CD4-positive, alpha-beta memory T cell (primary cell): ENCODE measurements at regions not wholly inside any gene's neighbourhood (a gene's known extent, or its start where the extent isn't known, plus 50 kb on each side); places are given as distances from the start of the nearest gene placed in this dataset.
"Not testable (repeated sequence)": the region's sequence is repeated elsewhere in the genome, so short reads cannot be mapped to it uniquely, and the experiment has no call there.

Experiments
- CTCF ChIA-PET: fragments of 350-600 bp; sonication (Branson Sonifier 250); formaldehyde crosslinking; loops from one replicate; lab custom pipeline; 2021; ENCODE audit warnings: inconsistent platforms; ENCODE audit not compliant: partially characterized antibody; lab: Charles Lee
- POLR2A ChIA-PET: fragments of 350-600 bp; sonication (Branson Sonifier 250); formaldehyde crosslinking; loops from one replicate; lab custom pipeline; 2021; ENCODE audit not compliant: partially characterized antibody; lab: Charles Lee
- DNase-seq, 5 donors: peaks; one replicate each; pipeline versions ENCODE4 v3.0.0 to v3.0.0-alpha.2; 2020 to 2022; ENCODE audit warnings: mixed read lengths in 1 of 5
- H3K27ac ChIP-seq: one replicate; pipeline ENCODE4 v1.7.0; 2013; ENCODE audit warnings: low read depth, low read length
- H3K27me3 ChIP-seq: 2 replicates; pipeline ENCODE4 v1.7.0; 2013; ENCODE audit warnings: mild to moderate bottlenecking, low read length, moderate library complexity; ENCODE audit not compliant: insufficient read depth
- H3K36me3 ChIP-seq: 2 replicates; pipeline ENCODE4 v1.7.0; 2013; ENCODE audit warnings: mild to moderate bottlenecking, low read length, moderate library complexity; ENCODE audit not compliant: insufficient read depth
- H3K4me1 ChIP-seq: 2 replicates; pipeline ENCODE4 v1.7.0; 2013; ENCODE audit warnings: mild to moderate bottlenecking, low read length, moderate library complexity; ENCODE audit not compliant: insufficient read depth
- H3K4me3 ChIP-seq, 2 donors: one replicate each; pipeline ENCODE4 v1.7.0; 2013; ENCODE audit warnings: low read length in 2 of 2, mild to moderate bottlenecking in 1 of 2
- H3K9me3 ChIP-seq, 2 donors: one replicate each; pipeline ENCODE4 v1.7.0; 2013; ENCODE audit warnings: low read length in 2 of 2, control low read depth in 1 of 2; ENCODE audit not compliant: control insufficient read depth in 1 of 2
- H3K27ac Mint-ChIP-seq, 7 donors: one replicate each; pipeline ENCODE4 v1.8.0; 2020 to 2021; ENCODE audit warnings: mixed read lengths in 7 of 7, mild to moderate bottlenecking in 6 of 7, inconsistent platforms in 3 of 7, moderate library complexity in 3 of 7
- H3K27me3 Mint-ChIP-seq, 2 donors: one replicate each; pipeline ENCODE4 v1.8.0; 2020 to 2021; ENCODE audit warnings: mixed read lengths in 2 of 2
- H3K36me3 Mint-ChIP-seq, 2 donors: one replicate each; pipeline ENCODE4 v1.8.0; 2020 to 2021; ENCODE audit warnings: mixed read lengths in 2 of 2, inconsistent platforms in 1 of 2, mild to moderate bottlenecking in 1 of 2
- H3K4me1 Mint-ChIP-seq, 4 donors: one replicate each; pipeline ENCODE4 v1.8.0; 2020 to 2021; ENCODE audit warnings: mixed read lengths in 4 of 4, mild to moderate bottlenecking in 1 of 4
- H3K4me3 Mint-ChIP-seq, 8 donors: one replicate each; pipeline ENCODE4 v1.8.0; 2020 to 2021; ENCODE audit warnings: mixed read lengths in 8 of 8, mild to moderate bottlenecking in 7 of 8, moderate library complexity in 6 of 8, inconsistent platforms in 3 of 8
- H3K9me3 Mint-ChIP-seq, 8 donors: one replicate each; pipeline ENCODE4 v1.8.0; 2020 to 2021; ENCODE audit warnings: mixed read lengths in 8 of 8, mild to moderate bottlenecking in 5 of 8, inconsistent platforms in 3 of 8, moderate library complexity in 1 of 8
- intact Hi-C: fragments of 100-400 bp; cut with micrococcal nuclease; formaldehyde crosslinking; loops from one replicate; pipeline ENCODE4 v1.15.1; 2023

DNA sequence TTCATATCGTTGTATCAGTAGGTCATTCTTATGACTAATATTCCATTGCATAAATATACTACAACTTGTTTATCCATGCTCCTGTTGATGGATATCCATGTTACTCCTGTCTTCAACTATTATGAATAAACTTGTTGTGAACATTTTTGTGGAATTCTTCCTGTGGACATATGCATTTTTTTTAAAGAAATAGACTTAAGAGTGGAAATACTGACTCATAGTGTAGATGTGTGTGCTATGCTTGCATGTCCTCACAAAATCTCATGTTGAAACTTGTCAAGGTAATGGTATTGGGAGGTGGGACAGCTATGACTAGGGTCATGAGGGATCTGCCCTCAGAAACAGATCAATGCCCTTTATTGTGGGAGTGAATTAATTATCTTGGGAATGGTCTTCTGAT, 240.5 kb upstream of the PRSS58 start:
- no peaks in the 10 kb centered on the region for H3K27me3 ChIP-seq
- no peaks in the 10 kb centered on the region for H3K36me3 ChIP-seq
- ChIA-PET POLR2A (interaction anchor here (2.5 to 6.0 kb wide), 4 partner anchors 15 to 310 kb away, joined by 9 to 62 read pairs (median 28); no protein-coding TSS in a partner anchor), CTCF (interaction anchor here (0.9 to 7.8 kb wide), 11 partner anchors 10 to 504 kb away, joined by 3 to 145 read pairs (median 6); no protein-coding TSS in a partner anchor)
- no peaks in the 10 kb centered on the region for H3K36me3 Mint-ChIP-seq
- no peaks in the 10 kb centered on the region for H3K27me3 Mint-ChIP-seq
- H3K4me3 ChIP-seq = no peak overlapping the region
- H3K27ac ChIP-seq = no peak overlapping the region
- peaks cover 30% of the 10 kb centered on the region for H3K4me1 ChIP-seq
- H3K4me1 Mint-ChIP-seq = peaks cover 29 to 53% (median 32%) of the 10 kb centered on the region in 4 donors
- no peak for DNase-seq
- peak overlapping the region in 5 of 7 donors; percentile 18 to 98 (median 65) for H3K27ac Mint-ChIP-seq
- H3K9me3 ChIP-seq = no peaks in the 10 kb centered on the region
- peak overlapping the region in 5 of 8 donors; percentile 20 to 79 (median 52) for H3K4me3 Mint-ChIP-seq
- H3K9me3 Mint-ChIP-seq = no peaks in the 10 kb centered on the region
- intact Hi-C loops = loop anchor here (10.0 kb wide), 1 partner anchor 86 kb away; no protein-coding TSS in a partner anchor

DNA sequence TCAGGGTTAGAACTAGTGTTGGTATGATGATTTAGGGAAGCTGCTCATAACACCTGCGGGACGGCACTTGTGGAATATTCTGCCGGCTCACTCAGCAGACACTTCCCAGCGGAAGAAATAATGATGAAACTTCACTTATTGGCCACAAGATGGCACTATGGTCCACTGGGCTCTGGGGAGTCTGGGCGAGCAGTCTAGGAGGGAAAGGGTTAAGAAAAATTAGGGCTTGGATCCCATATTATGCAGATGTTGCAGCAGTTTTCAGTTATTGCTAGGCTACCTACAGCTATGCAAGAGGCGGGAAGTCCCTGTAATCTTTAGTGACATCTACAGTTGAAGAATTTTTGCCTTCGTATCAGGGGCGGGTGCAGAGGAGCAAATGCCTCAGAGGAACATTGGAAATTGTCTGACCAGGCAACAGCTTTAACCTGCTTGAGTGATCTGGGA, 238.7 kb upstream of the PRSS58 start:
- CTCF ChIA-PET = interaction anchor here (0.7 to 7.8 kb wide), 22 partner anchors 8 to 745 kb away, joined by 3 to 145 read pairs (median 4); no protein-coding TSS in a partner anchor
- DNase-seq = peak; percentile 33 to 46 (median 36)
- Histone ChIP-seq H3K9me3 (no peaks in the 10 kb centered on the region), H3K4me3 (no peak overlapping the region), H3K27me3 (no peaks in the 10 kb centered on the region), H3K27ac (no peak overlapping the region), H3K36me3 (no peaks in the 10 kb centered on the region), H3K4me1 (peaks cover 30% of the 10 kb centered on the region)
- Mint-ChIP-seq H3K9me3 (no peaks in the 10 kb centered on the region), H3K4me1 (peaks cover 24 to 51% (median 30%) of the 10 kb centered on the region in 4 donors), H3K4me3 (peak overlapping the region; percentile 40 to 75 (median 66)), H3K27ac (peak overlapping the region; percentile 39 to 86 (median 74)), H3K36me3 (no peaks in the 10 kb centered on the region), H3K27me3 (no peaks in the 10 kb centered on the region)
- POLR2A ChIA-PET = interaction anchor here (0.9 to 6.0 kb wide), 9 partner anchors 12 to 312 kb away, joined by 3 to 62 read pairs (median 6); no protein-coding TSS in a partner anchor
- intact Hi-C loops = loop anchor here (1.0 to 10.0 kb wide), 4 partner anchors 20 to 315 kb away; no protein-coding TSS in a partner anchor

DNA sequence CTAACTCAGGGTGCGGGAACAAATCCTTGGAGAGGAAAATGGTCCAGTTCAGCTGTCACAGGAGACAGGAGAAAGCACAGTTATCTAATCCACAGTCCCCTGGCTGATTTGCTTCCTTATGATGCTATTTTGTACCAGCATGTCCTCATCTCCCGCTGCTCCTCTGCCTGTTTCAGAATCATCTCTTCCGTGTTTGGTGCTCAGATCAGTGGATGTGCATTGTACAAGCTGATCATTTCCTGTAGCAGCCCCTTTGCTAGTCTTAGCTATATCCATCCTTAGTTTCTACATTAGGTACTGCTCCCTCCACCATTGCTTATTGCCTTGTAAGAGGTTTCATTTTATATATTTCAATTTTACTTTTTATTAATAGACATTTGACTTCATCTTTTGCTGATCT, 238.0 kb upstream of the PRSS58 start:
- H3K4me1 Mint-ChIP-seq = peaks cover 21 to 45% (median 27%) of the 10 kb centered on the region in 4 donors
- not testable (repeated sequence) for H3K4me3 ChIP-seq, H3K4me3 Mint-ChIP-seq, H3K27me3 Mint-ChIP-seq, H3K27me3 ChIP-seq, H3K9me3 Mint-ChIP-seq, H3K36me3 ChIP-seq, H3K9me3 ChIP-seq, H3K27ac ChIP-seq, DNase-seq, H3K36me3 Mint-ChIP-seq
- intact Hi-C loops = loop anchor here (1.0 to 10.0 kb wide), 4 partner anchors 21 to 315 kb away; no protein-coding TSS in a partner anchor
- POLR2A ChIA-PET = interaction anchor here (1.3 to 6.0 kb wide), 4 partner anchors 13 to 312 kb away, joined by 3 to 62 read pairs (median 8); no protein-coding TSS in a partner anchor
- H3K27ac Mint-ChIP-seq = peak overlapping the region in 2 of 7 donors; percentile 41 to 64
- CTCF ChIA-PET = interaction anchor here (0.9 to 7.8 kb wide), 11 partner anchors 9 to 719 kb away, joined by 3 to 145 read pairs (median 4); no protein-coding TSS in a partner anchor
- peaks cover 27% of the 10 kb centered on the region for H3K4me1 ChIP-seq

DNA sequence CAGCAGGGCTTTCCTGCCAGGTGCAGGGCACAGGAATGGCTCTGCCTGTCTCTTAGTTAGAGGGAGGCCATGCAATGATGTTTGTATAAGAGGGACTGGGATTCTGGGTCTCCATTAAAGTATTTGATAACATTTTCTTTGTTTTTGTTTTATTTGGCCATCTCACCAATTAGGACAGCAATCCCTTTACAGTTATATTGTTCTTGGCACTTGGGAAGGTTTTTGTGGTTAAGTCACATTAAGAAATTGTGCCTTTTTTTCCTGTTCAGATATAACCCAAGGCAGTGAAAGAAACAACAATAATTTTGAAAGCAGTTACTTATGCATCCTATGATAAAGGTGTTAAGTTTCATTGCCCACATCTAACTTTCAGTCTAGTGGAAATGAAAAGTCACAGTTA, 237.4 kb upstream of the PRSS58 start:
- not testable (repeated sequence) for H3K4me3 ChIP-seq, H3K27me3 ChIP-seq, H3K27me3 Mint-ChIP-seq, H3K4me3 Mint-ChIP-seq, H3K36me3 ChIP-seq, H3K9me3 ChIP-seq, H3K9me3 Mint-ChIP-seq, H3K36me3 Mint-ChIP-seq, H3K27ac ChIP-seq, DNase-seq
- ChIA-PET POLR2A (interaction anchor here (6.0 kb wide), 1 partner anchor 313 kb away, joined by 62 read pairs; no protein-coding TSS in a partner anchor), CTCF (interaction anchor here (1.3 to 7.8 kb wide), 7 partner anchors 9 to 52 kb away, joined by 3 to 145 read pairs (median 8); no protein-coding TSS in a partner anchor)
- Mint-ChIP-seq H3K4me1 (peaks cover 16 to 39% (median 21%) of the 10 kb centered on the region in 4 donors), H3K27ac (peak overlapping the region in 2 of 7 donors; percentile 18 to 64)
- intact Hi-C loops = loop anchor here (10.0 kb wide), 1 partner anchor 90 kb away; no protein-coding TSS in a partner anchor
- peaks cover 21% of the 10 kb centered on the region for H3K4me1 ChIP-seq

DNA sequence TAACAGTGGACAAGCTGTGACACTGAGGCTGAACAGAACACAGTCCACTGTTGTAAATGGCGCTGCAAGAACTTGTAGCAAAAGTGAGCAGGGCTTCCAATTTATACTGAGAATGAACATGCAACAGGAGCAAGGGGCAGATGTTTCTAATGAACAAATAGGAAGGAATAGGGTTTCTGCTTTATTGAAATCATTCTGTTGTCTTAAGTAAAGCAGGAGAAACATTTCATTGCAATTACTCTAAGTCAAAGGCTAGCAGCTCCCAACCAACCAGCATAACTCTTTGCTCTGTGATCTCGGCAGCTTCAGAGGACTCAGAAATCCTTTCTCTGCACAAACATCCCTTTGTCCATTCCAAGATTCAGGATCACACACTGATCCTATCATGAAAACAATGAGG, 236.2 kb upstream of the PRSS58 start:
- Mint-ChIP-seq H3K36me3 (no peaks in the 10 kb centered on the region), H3K27ac (peak overlapping the region in 1 of 7 donors; percentile 51), H3K4me3 (no peak overlapping the region), H3K9me3 (peaks cover 0 to 2% (median 0%) of the 10 kb centered on the region in 8 donors), H3K27me3 (no peaks in the 10 kb centered on the region), H3K4me1 (peaks cover 9 to 26% (median 12%) of the 10 kb centered on the region in 4 donors)
- Histone ChIP-seq H3K27ac (no peak overlapping the region), H3K9me3 (no peaks in the 10 kb centered on the region), H3K36me3 (no peaks in the 10 kb centered on the region), H3K4me1 (peaks cover 10% of the 10 kb centered on the region), H3K4me3 (no peak overlapping the region), H3K27me3 (no peaks in the 10 kb centered on the region)
- no peak for DNase-seq
- ChIA-PET POLR2A (no interaction called here), CTCF (interaction anchor here (1.6 to 1.8 kb wide), 2 partner anchors 8 to 11 kb away, joined by 8 read pairs; no protein-coding TSS in a partner anchor)
- intact Hi-C loops = loop anchor here (10.0 kb wide), 1 partner anchor 91 kb away; no protein-coding TSS in a partner anchor

DNA sequence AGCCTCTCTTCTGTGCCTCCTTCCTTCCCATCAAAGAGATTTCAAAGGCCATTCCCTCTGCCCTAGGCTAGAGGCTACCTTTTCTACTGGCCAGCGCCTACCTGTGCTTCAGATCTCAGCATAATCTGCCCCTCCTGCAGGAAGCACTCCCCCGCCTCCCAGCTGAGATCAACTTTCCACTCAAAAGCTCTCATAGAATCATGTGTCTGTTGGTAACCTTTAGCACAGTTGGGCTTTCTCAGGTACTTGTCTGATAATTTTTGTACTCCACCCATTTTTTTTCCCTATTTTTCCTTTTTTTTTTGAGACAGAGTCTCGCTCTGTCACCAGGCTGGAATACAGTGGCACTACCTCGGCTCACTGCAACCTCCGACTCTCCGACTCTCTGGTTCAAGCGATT, 231.0 kb upstream of the PRSS58 start:
- H3K27ac Mint-ChIP-seq = peak overlapping the region in 1 of 7 donors; percentile 37

More for the DNA sequence above, 231.0 kb upstream of the PRSS58 start:
- CTCF ChIA-PET = interaction anchor here (1.0 to 25.5 kb wide), 4 partner anchors 9 to 27 kb away, joined by 3 to 775 read pairs (median 74); no protein-coding TSS in a partner anchor
- Histone ChIP-seq H3K27me3 (no peaks in the 10 kb centered on the region), H3K36me3 (no peaks in the 10 kb centered on the region), H3K27ac (no peak overlapping the region), H3K4me3 (no peak overlapping the region), H3K4me1 (peaks cover 5% of the 10 kb centered on the region), H3K9me3 (no peaks in the 10 kb centered on the region)
- POLR2A ChIA-PET = interaction anchor here (0.7 to 1.5 kb wide), 2 partner anchors 10 to 27 kb away, joined by 3 to 7 read pairs; no protein-coding TSS in a partner anchor
- no peaks in the 10 kb centered on the region for H3K27me3 Mint-ChIP-seq
- H3K36me3 Mint-ChIP-seq = no peaks in the 10 kb centered on the region
- H3K9me3 Mint-ChIP-seq = peaks cover 0 to 2% (median 0%) of the 10 kb centered on the region in 8 donors
- DNase-seq = no peak
- intact Hi-C loops = loop anchor here (5.0 kb wide), 2 partner anchors 33 to 323 kb away; no protein-coding TSS in a partner anchor
- H3K4me1 Mint-ChIP-seq = peaks cover 4 to 28% (median 18%) of the 10 kb centered on the region in 4 donors
- H3K4me3 Mint-ChIP-seq = no peak overlapping the region
